ENCODE measurements at regions not wholly inside any gene's neighbourhood (a gene's known extent, or its start where the extent isn't known, plus 50 kb on each side); places are given as distances from the start of the nearest gene placed in this dataset.

- Histone ChIP-seq H3K4me3 (ENCODE audit: low read length) (no peak overlapping the region), H3K27me3 (ENCODE audit: control insufficient read depth, insufficient read depth, low read length) (no peaks in the 10 kb centered on the region), H3K27ac (ENCODE audit: low read depth, low read length) (no peak overlapping the region), H3K4me1 (ENCODE audit: control insufficient read depth, insufficient read depth, low read length) (no peaks in the 10 kb centered on the region), H3K9ac (ENCODE audit: low read length) (no peak overlapping the region), H3K36me3 (ENCODE audit: control insufficient read depth, insufficient read depth, low read length) (no peaks in the 10 kb centered on the region)
Observed at GRCh38 chr13:71096421-71096820, 770.6 kb downstream of the DACH1 start.

GRCh38 chr13:71090990-71091389, 776.0 kb downstream of the DACH1 start:
- no peaks in the 10 kb centered on the region for H3K36me3 ChIP-seq (ENCODE audit: control insufficient read depth, insufficient read depth, low read length)
- no peak overlapping the region for H3K4me3 ChIP-seq (ENCODE audit: low read length)
- H3K4me1 ChIP-seq (ENCODE audit: control insufficient read depth, insufficient read depth, low read length): no peaks in the 10 kb centered on the region
- no peaks in the 10 kb centered on the region for H3K27me3 ChIP-seq (ENCODE audit: control insufficient read depth, insufficient read depth, low read length)
- no peak overlapping the region for H3K9ac ChIP-seq (ENCODE audit: low read length)
- no peak overlapping the region for H3K27ac ChIP-seq (ENCODE audit: low read depth, low read length)

- no peak overlapping the region for H3K27ac ChIP-seq (ENCODE audit: low read depth, low read length)
- H3K4me3 ChIP-seq (ENCODE audit: low read length): no peak overlapping the region
- no peaks in the 10 kb centered on the region for H3K27me3 ChIP-seq (ENCODE audit: control insufficient read depth, insufficient read depth, low read length)
- no peaks in the 10 kb centered on the region for H3K4me1 ChIP-seq (ENCODE audit: control insufficient read depth, insufficient read depth, low read length)
- H3K9ac ChIP-seq (ENCODE audit: low read length): no peak overlapping the region
- no peaks in the 10 kb centered on the region for H3K36me3 ChIP-seq (ENCODE audit: control insufficient read depth, insufficient read depth, low read length)
Observed at GRCh38 chr13:71089056-71089455, 777.9 kb downstream of the DACH1 start.

GRCh38 chr13:71087432-71087831, 779.6 kb downstream of the DACH1 start:
- H3K36me3 ChIP-seq (ENCODE audit: control insufficient read depth, insufficient read depth, low read length): no peaks in the 10 kb centered on the region
- H3K27ac ChIP-seq (ENCODE audit: low read depth, low read length): no peak overlapping the region
- H3K4me1 ChIP-seq (ENCODE audit: control insufficient read depth, insufficient read depth, low read length): no peaks in the 10 kb centered on the region
- no peak overlapping the region for H3K4me3 ChIP-seq (ENCODE audit: low read length)
- H3K27me3 ChIP-seq (ENCODE audit: control insufficient read depth, insufficient read depth, low read length): no peaks in the 10 kb centered on the region
- no peak overlapping the region for H3K9ac ChIP-seq (ENCODE audit: low read length)

GRCh38 chr13:71087006-71087405, 780.0 kb downstream of the DACH1 start:
- Histone ChIP-seq H3K27ac (ENCODE audit: low read depth, low read length) (no peak overlapping the region), H3K9ac (ENCODE audit: low read length) (no peak overlapping the region), H3K27me3 (ENCODE audit: control insufficient read depth, insufficient read depth, low read length) (no peaks in the 10 kb centered on the region), H3K4me1 (ENCODE audit: control insufficient read depth, insufficient read depth, low read length) (no peaks in the 10 kb centered on the region), H3K36me3 (ENCODE audit: control insufficient read depth, insufficient read depth, low read length) (no peaks in the 10 kb centered on the region), H3K4me3 (ENCODE audit: low read length) (no peak overlapping the region)

GRCh38 chr13:71082631-71083030, 784.4 kb downstream of the DACH1 start:
- no peak overlapping the region for H3K4me3 ChIP-seq (ENCODE audit: low read length)

GRCh38 chr13:71079638-71080037, 787.4 kb downstream of the DACH1 start:
- Histone ChIP-seq H3K4me1 (ENCODE audit: control insufficient read depth, insufficient read depth, low read length) (no peaks in the 10 kb centered on the region), H3K4me3 (ENCODE audit: low read length) (no peak overlapping the region), H3K36me3 (ENCODE audit: control insufficient read depth, insufficient read depth, low read length) (no peaks in the 10 kb centered on the region), H3K27me3 (ENCODE audit: control insufficient read depth, insufficient read depth, low read length) (no peaks in the 10 kb centered on the region), H3K9ac (ENCODE audit: low read length) (no peak overlapping the region), H3K27ac (ENCODE audit: low read depth, low read length) (no peak overlapping the region)

More at GRCh38 chr13:71082631-71083030, 784.4 kb downstream of the DACH1 start:
- Histone ChIP-seq H3K27ac (ENCODE audit: low read depth, low read length) (no peak overlapping the region), H3K27me3 (ENCODE audit: control insufficient read depth, insufficient read depth, low read length) (no peaks in the 10 kb centered on the region), H3K9ac (ENCODE audit: low read length) (no peak overlapping the region), H3K4me1 (ENCODE audit: control insufficient read depth, insufficient read depth, low read length) (no peaks in the 10 kb centered on the region), H3K36me3 (ENCODE audit: control insufficient read depth, insufficient read depth, low read length) (no peaks in the 10 kb centered on the region)

- no peaks in the 10 kb centered on the region for H3K4me1 ChIP-seq (ENCODE audit: control insufficient read depth, insufficient read depth, low read length)
- no peak overlapping the region for H3K4me3 ChIP-seq (ENCODE audit: low read length)
- H3K27me3 ChIP-seq (ENCODE audit: control insufficient read depth, insufficient read depth, low read length): no peaks in the 10 kb centered on the region
- H3K36me3 ChIP-seq (ENCODE audit: control insufficient read depth, insufficient read depth, low read length): no peaks in the 10 kb centered on the region
- H3K9ac ChIP-seq (ENCODE audit: low read length): no peak overlapping the region
- no peak overlapping the region for H3K27ac ChIP-seq (ENCODE audit: low read depth, low read length)
Observed at GRCh38 chr13:71068041-71068440, 799.0 kb downstream of the DACH1 start.

GRCh38 chr13:71067165-71067815, 799.7 kb downstream of the DACH1 start:
- Histone ChIP-seq H3K4me3 (ENCODE audit: low read length) (no peak overlapping the region), H3K27me3 (ENCODE audit: control insufficient read depth, insufficient read depth, low read length) (no peaks in the 10 kb centered on the region), H3K9ac (ENCODE audit: low read length) (no peak overlapping the region), H3K4me1 (ENCODE audit: control insufficient read depth, insufficient read depth, low read length) (no peaks in the 10 kb centered on the region), H3K36me3 (ENCODE audit: control insufficient read depth, insufficient read depth, low read length) (no peaks in the 10 kb centered on the region), H3K27ac (ENCODE audit: low read depth, low read length) (no peak overlapping the region)

GRCh38 chr13:71056581-71056980, 810.4 kb downstream of the DACH1 start:
- Histone ChIP-seq H3K36me3 (ENCODE audit: control insufficient read depth, insufficient read depth, low read length) (no peaks in the 10 kb centered on the region), H3K27ac (ENCODE audit: low read depth, low read length) (no peak overlapping the region), H3K27me3 (ENCODE audit: control insufficient read depth, insufficient read depth, low read length) (no peaks in the 10 kb centered on the region), H3K9ac (ENCODE audit: low read length) (no peak overlapping the region), H3K4me3 (ENCODE audit: low read length) (no peak overlapping the region), H3K4me1 (ENCODE audit: control insufficient read depth, insufficient read depth, low read length) (no peaks in the 10 kb centered on the region)

GRCh38 chr13:71055644-71056043, 811.4 kb downstream of the DACH1 start:
- Histone ChIP-seq H3K4me1 (ENCODE audit: control insufficient read depth, insufficient read depth, low read length) (no peaks in the 10 kb centered on the region), H3K4me3 (ENCODE audit: low read length) (no peak overlapping the region), H3K9ac (ENCODE audit: low read length) (no peak overlapping the region), H3K27ac (ENCODE audit: low read depth, low read length) (no peak overlapping the region), H3K36me3 (ENCODE audit: control insufficient read depth, insufficient read depth, low read length) (no peaks in the 10 kb centered on the region), H3K27me3 (ENCODE audit: control insufficient read depth, insufficient read depth, low read length) (no peaks in the 10 kb centered on the region)

- no peak overlapping the region for H3K4me3 ChIP-seq (ENCODE audit: low read length)
- no peaks in the 10 kb centered on the region for H3K36me3 ChIP-seq (ENCODE audit: control insufficient read depth, insufficient read depth, low read length)
Observed at GRCh38 chr13:71055047-71055446, 812.0 kb downstream of the DACH1 start.

GRCh38 chr13:71054358-71054757, 812.6 kb downstream of the DACH1 start:
- no peak overlapping the region for H3K27ac ChIP-seq (ENCODE audit: low read depth, low read length)
- H3K27me3 ChIP-seq (ENCODE audit: control insufficient read depth, insufficient read depth, low read length): no peaks in the 10 kb centered on the region
- no peak overlapping the region for H3K4me3 ChIP-seq (ENCODE audit: low read length)
- no peaks in the 10 kb centered on the region for H3K36me3 ChIP-seq (ENCODE audit: control insufficient read depth, insufficient read depth, low read length)
- H3K9ac ChIP-seq (ENCODE audit: low read length): no peak overlapping the region
- H3K4me1 ChIP-seq (ENCODE audit: control insufficient read depth, insufficient read depth, low read length): no peaks in the 10 kb centered on the region

More at GRCh38 chr13:71055047-71055446, 812.0 kb downstream of the DACH1 start:
- no peaks in the 10 kb centered on the region for H3K4me1 ChIP-seq (ENCODE audit: control insufficient read depth, insufficient read depth, low read length)
- H3K9ac ChIP-seq (ENCODE audit: low read length): no peak overlapping the region
- H3K27ac ChIP-seq (ENCODE audit: low read depth, low read length): no peak overlapping the region
- H3K27me3 ChIP-seq (ENCODE audit: control insufficient read depth, insufficient read depth, low read length): no peaks in the 10 kb centered on the region
